Activated CD8-positive, alpha-beta memory T cell treated with anti-CD3 and anti-CD28 coated beads, Interleukin-2, amount 50 U/mL, for 24 hours (primary cell): ENCODE measurements at regions not wholly inside any gene's neighbourhood (a gene's known extent, or its start where the extent isn't known, plus 50 kb on each side); places are given as distances from the start of the nearest gene placed in this dataset.

ENCODE experiments used
- DNase-seq: peaks from one replicate; pipeline ENCODE4 v3.0.0-alpha.2; 2020; ENCODE audit errors: extremely low read depth

- no peak for DNase-seq
Measured at GRCh38 chr12:24603371-24603770, 345.5 kb downstream of the BCAT1 start.

GRCh38 chr12:24600996-24601395 lies 347.9 kb downstream of the BCAT1 start:
- DNase-seq = no peak

GRCh38 chr12:24600551-24600950 lies 348.4 kb downstream of the BCAT1 start:
- DNase-seq = no peak

GRCh38 chr12:24599736-24600135 lies 349.2 kb downstream of the BCAT1 start:
- DNase-seq = no peak

- no peak for DNase-seq
Measured at GRCh38 chr12:24597580-24597979, 351.3 kb downstream of the BCAT1 start.

GRCh38 chr12:24596768-24597388 lies 352.0 kb downstream of the BCAT1 start:
- no peak for DNase-seq

- no peak for DNase-seq
Measured at GRCh38 chr12:24595652-24596235, 353.2 kb downstream of the BCAT1 start.

- DNase-seq = no peak
Measured at GRCh38 chr12:24591715-24592440, 357.0 kb downstream of the BCAT1 start.

GRCh38 chr12:24591079-24591626 lies 357.7 kb downstream of the BCAT1 start:
- no peak for DNase-seq

GRCh38 chr12:24586293-24586692 lies 362.6 kb downstream of the BCAT1 start:
- DNase-seq = no peak

- DNase-seq = no peak
Measured at GRCh38 chr12:24584032-24584675, 364.7 kb downstream of the BCAT1 start.

GRCh38 chr12:24582954-24583601 lies 365.8 kb downstream of the BCAT1 start:
- no peak for DNase-seq

- DNase-seq = no peak
Measured at GRCh38 chr12:24574538-24574937, 374.4 kb downstream of the BCAT1 start.

GRCh38 chr12:24573621-24574020 lies 375.3 kb downstream of the BCAT1 start:
- no peak for DNase-seq

GRCh38 chr12:24565300-24565699 lies 383.6 kb downstream of the BCAT1 start:
- DNase-seq = no peak

- no peak for DNase-seq
Measured at GRCh38 chr12:24562771-24563431, 386.0 kb downstream of the BCAT1 start.

- DNase-seq = no peak
Measured at GRCh38 chr12:24561882-24562770, 386.8 kb downstream of the BCAT1 start.

GRCh38 chr12:24561411-24561871 lies 387.5 kb downstream of the BCAT1 start:
- DNase-seq = no peak

GRCh38 chr12:24560831-24561271 lies 388.1 kb downstream of the BCAT1 start:
- no peak for DNase-seq

GRCh38 chr12:24560192-24560775 lies 388.6 kb downstream of the BCAT1 start:
- DNase-seq = no peak
